Mucosa of descending colon (tissue), 3 donors: ENCODE measurements at regions not wholly inside any gene's neighbourhood (a gene's known extent, or its start where the extent isn't known, plus 50 kb on each side); places are given as distances from the start of the nearest gene placed in this dataset.

Experiments used
- ATAC-seq: fragments of 200-7000 bp; cut with Tn5 transposase; one replicate; pipeline ENCODE4 v1.9.1; 2020; ENCODE audit warnings: mild to moderate bottlenecking, moderate library complexity
- DNase-seq, 3 donors: peaks; one replicate each; pipeline ENCODE4 v3.0.0-alpha.2; 2020
- H3K36me3 ChIP-seq: fragments of 200-600 bp; one replicate; pipeline ENCODE4 v1.8.0; 2021; ENCODE audit warnings: low read depth, mild to moderate bottlenecking
- H3K4me1 ChIP-seq: fragments of 200-600 bp; one replicate; pipeline ENCODE4 v1.8.0; 2021; ENCODE audit warnings: low read depth, mild to moderate bottlenecking
- H3K4me3 ChIP-seq: fragments of 200-600 bp; one replicate; pipeline ENCODE4 v1.8.0; 2021; ENCODE audit warnings: mild to moderate bottlenecking
- H3K9me3 ChIP-seq: fragments of 200-600 bp; one replicate; pipeline ENCODE4 v1.8.0; 2021; ENCODE audit warnings: mild to moderate bottlenecking
- CTCF ChIP-seq: fragments of 200-600 bp; IDR thresholded peaks from one replicate; pipeline ENCODE4 v1.8.0; 2022; ENCODE audit warnings: antibody characterized with exemption, mild to moderate bottlenecking
- intact Hi-C, 2 donors: fragments of 100-400 bp; cut with DNase I in 1 of 2; cut with micrococcal nuclease in 1 of 2; formaldehyde crosslinking; loops; one replicate each; pipeline versions ENCODE4 v1.11.0 to v1.11.1; 2022; cut with DNase I, micrococcal nuclease
- donor health status: DM: no; HTN: no; CAD: no; lungs with moderate emphysema.
- donor health status: DM: no; HTN: no; CAD: no.
- donor health status: DM: no; HTN: yes; CAD: no.

DNA sequence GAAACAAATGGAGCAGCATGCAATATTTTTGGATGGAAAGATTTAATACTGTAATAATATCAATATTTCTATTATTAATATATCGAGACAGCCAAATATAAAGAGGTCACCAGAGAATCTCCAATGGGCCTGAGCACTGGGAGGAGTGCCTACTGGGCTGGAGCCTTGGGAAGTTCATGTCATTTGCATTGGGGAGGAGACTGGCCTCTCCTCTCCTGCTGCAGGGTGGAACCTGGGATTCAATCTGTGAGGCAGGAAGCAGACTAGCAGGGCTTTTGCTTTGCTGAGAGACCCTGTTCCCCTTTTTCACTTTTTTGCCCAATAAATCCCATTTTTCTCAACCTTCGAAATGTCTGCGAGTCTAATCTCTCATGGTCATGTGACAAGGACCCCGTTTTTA is 390.6 kb upstream of the CYRIA start:
- DNase-seq, result no peak
- no peak for ATAC-seq
- no peak overlapping the region for H3K4me3 ChIP-seq

GRCh38 chr2:17052001-17052400 is 386.4 kb upstream of the CYRIA start:
- intact Hi-C loops, result no loop called here
- H3K9me3 ChIP-seq, result no peaks in the 10 kb centered on the region
- ATAC-seq, result no peak

More for the DNA sequence above, 390.6 kb upstream of the CYRIA start:
- Histone ChIP-seq H3K4me1 (no peaks in the 10 kb centered on the region), H3K9me3 (no peaks in the 10 kb centered on the region), H3K36me3 (no peaks in the 10 kb centered on the region)
- intact Hi-C loops, result no loop called here
- TF ChIP-seq CTCF, result no peak

GRCh38 chr2:17051538-17051937 is 385.9 kb upstream of the CYRIA start:
- TF ChIP-seq CTCF, result no peak
- no peak for ATAC-seq
- intact Hi-C loops, result no loop called here
- no peak overlapping the region for H3K4me3 ChIP-seq
- H3K36me3 ChIP-seq, result no peaks in the 10 kb centered on the region
- DNase-seq, result no peak
- H3K4me1 ChIP-seq, result no peaks in the 10 kb centered on the region
- no peaks in the 10 kb centered on the region for H3K9me3 ChIP-seq

More at GRCh38 chr2:17052001-17052400, 386.4 kb upstream of the CYRIA start:
- no peaks in the 10 kb centered on the region for H3K36me3 ChIP-seq
- TF ChIP-seq CTCF, result no peak
- no peak overlapping the region for H3K4me3 ChIP-seq
- no peak for DNase-seq
- no peaks in the 10 kb centered on the region for H3K4me1 ChIP-seq

DNA sequence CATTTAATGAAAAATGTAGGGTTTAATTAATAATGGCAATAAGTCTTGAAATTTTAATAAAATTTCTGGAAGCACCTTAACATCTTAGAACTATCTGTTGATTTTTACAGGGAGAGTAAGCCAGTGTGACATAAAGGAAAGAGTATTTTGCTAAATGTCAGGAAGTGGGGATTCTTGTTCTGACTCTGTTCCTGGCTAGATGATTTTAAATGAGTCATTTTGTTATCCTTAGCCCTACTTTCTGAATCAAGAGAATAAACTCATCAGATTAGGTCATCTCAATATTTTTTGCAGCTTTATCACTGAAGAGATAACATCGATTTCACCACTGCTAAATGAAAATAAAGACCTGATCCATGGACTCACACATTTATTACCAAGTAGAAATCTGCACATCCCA is 377.5 kb upstream of the CYRIA start:
- no peaks in the 10 kb centered on the region for H3K9me3 ChIP-seq
- intact Hi-C loops, result no loop called here
- TF ChIP-seq CTCF, result no peak
- H3K4me1 ChIP-seq, result no peaks in the 10 kb centered on the region
- H3K4me3 ChIP-seq, result no peak overlapping the region
- DNase-seq (no peak), ATAC-seq (no peak)
- no peaks in the 10 kb centered on the region for H3K36me3 ChIP-seq

DNA sequence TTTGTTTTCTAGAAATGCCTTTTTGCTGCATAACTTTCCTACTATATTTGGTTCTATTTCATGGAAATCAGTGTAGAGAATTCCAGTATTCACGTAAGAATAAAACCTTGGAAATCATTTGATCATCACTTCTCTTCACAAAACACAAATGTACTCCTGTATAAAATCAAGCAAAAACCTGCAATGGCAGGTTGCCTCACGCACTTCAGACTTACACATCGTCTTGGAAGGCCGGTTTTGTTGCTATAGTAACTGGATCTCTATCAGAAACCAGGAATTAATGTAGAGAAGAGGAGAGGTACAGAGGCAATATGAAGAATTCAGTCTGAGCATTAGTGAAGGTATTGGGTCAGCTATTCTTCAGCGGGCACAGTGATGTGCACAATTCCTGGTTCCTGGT is 370.7 kb upstream of the CYRIA start:
- no peaks in the 10 kb centered on the region for H3K4me1 ChIP-seq
- H3K9me3 ChIP-seq, result no peaks in the 10 kb centered on the region
- ATAC-seq (no peak), DNase-seq (no peak)
- intact Hi-C loops, result no loop called here
- no peaks in the 10 kb centered on the region for H3K36me3 ChIP-seq
- no peak overlapping the region for H3K4me3 ChIP-seq
- TF ChIP-seq CTCF, result no peak

GRCh38 chr2:17035010-17035409 is 369.4 kb upstream of the CYRIA start:
- DNase-seq (no peak), ATAC-seq (no peak)
- H3K36me3 ChIP-seq, result no peaks in the 10 kb centered on the region
- H3K9me3 ChIP-seq, result no peaks in the 10 kb centered on the region
- intact Hi-C loops, result no loop called here
- no peak overlapping the region for H3K4me3 ChIP-seq
- TF ChIP-seq CTCF, result no peak
- H3K4me1 ChIP-seq, result no peaks in the 10 kb centered on the region
